ENCODE measurements at regions not wholly inside any gene's neighbourhood (a gene's known extent, or its start where the extent isn't known, plus 50 kb on each side); places are given as distances from the start of the nearest gene placed in this dataset.

GRCh38 chr13:104843401-104843800, 1692.1 kb downstream of the EFNB2 start:
- Histone ChIP-seq H3K27me3 (ENCODE audit: control insufficient read depth, insufficient read depth, low read length) (no peaks in the 10 kb centered on the region), H4K20me1 (ENCODE audit: control insufficient read depth, extremely low read depth, insufficient read depth, low read length) (no peaks in the 10 kb centered on the region), H3K4me3 (replicated peaks in 1 of 4; ENCODE audit: control extremely low read depth in 1 of 4, insufficient read depth in 1 of 4, low read depth in 3 of 4, low read length in 4 of 4) (no peak overlapping the region), H2AFZ (ENCODE audit: low read length) (no peak overlapping the region), H3K9me3 (ENCODE audit: control insufficient read depth, insufficient read depth, low read depth, low read length) (no peaks in the 10 kb centered on the region), H3K36me3 (ENCODE audit: control insufficient read depth, insufficient read depth, low read length) (no peaks in the 10 kb centered on the region), H3K4me2 (ENCODE audit: extremely low read depth, insufficient read depth, low read length) (no peak overlapping the region), H3K9ac (ENCODE audit: insufficient read depth, low read length) (no peak overlapping the region), H3K79me2 (ENCODE audit: control insufficient read depth, insufficient read depth, low read length) (no peaks in the 10 kb centered on the region), H3K4me1 (ENCODE audit: control insufficient read depth, extremely low read depth, insufficient read depth, low read length) (no peaks in the 10 kb centered on the region), H3K27ac (ENCODE audit: insufficient read depth, low read length) (no peak overlapping the region)
- DNase-seq (ENCODE audit: low read depth in 2 of 2), result no peak
- TF ChIP-seq EZH2 (IDR thresholded peaks at IDR 0.05; ENCODE audit: low read length, missing control alignments), result no peak
- no peak for TF ChIP-seq CTCF (conservative IDR thresholded peaks at IDR 0.05 in 1 of 2, IDR thresholded peaks at IDR 0.05 in 1 of 2; ENCODE audit: low read depth in 1 of 2, low read length in 2 of 2)

GRCh38 chr13:104841110-104841509, 1694.4 kb downstream of the EFNB2 start:
- DNase-seq (ENCODE audit: low read depth in 2 of 2), result no peak
- no peak overlapping the region for H2AFZ ChIP-seq (ENCODE audit: low read length)

GRCh38 chr13:104837756-104838155, 1697.7 kb downstream of the EFNB2 start:
- DNase-seq (ENCODE audit: low read depth in 2 of 2), result no peak

More at GRCh38 chr13:104841110-104841509, 1694.4 kb downstream of the EFNB2 start:
- no peaks in the 10 kb centered on the region for H3K4me1 ChIP-seq (ENCODE audit: control insufficient read depth, extremely low read depth, insufficient read depth, low read length)
- H4K20me1 ChIP-seq (ENCODE audit: control insufficient read depth, extremely low read depth, insufficient read depth, low read length), result no peaks in the 10 kb centered on the region
- TF ChIP-seq EZH2 (IDR thresholded peaks at IDR 0.05; ENCODE audit: low read length, missing control alignments), result no peak
- no peak for TF ChIP-seq CTCF (conservative IDR thresholded peaks at IDR 0.05 in 1 of 2, IDR thresholded peaks at IDR 0.05 in 1 of 2; ENCODE audit: low read depth in 1 of 2, low read length in 2 of 2)
- no peak overlapping the region for H3K9ac ChIP-seq (ENCODE audit: insufficient read depth, low read length)
- H3K9me3 ChIP-seq (ENCODE audit: control insufficient read depth, insufficient read depth, low read depth, low read length), result no peaks in the 10 kb centered on the region
- H3K4me3 ChIP-seq (replicated peaks in 1 of 4; ENCODE audit: control extremely low read depth in 1 of 4, insufficient read depth in 1 of 4, low read depth in 3 of 4, low read length in 4 of 4), result no peak overlapping the region
- no peaks in the 10 kb centered on the region for H3K36me3 ChIP-seq (ENCODE audit: control insufficient read depth, insufficient read depth, low read length)
- no peaks in the 10 kb centered on the region for H3K27me3 ChIP-seq (ENCODE audit: control insufficient read depth, insufficient read depth, low read length)
- no peak overlapping the region for H3K27ac ChIP-seq (ENCODE audit: insufficient read depth, low read length)
- H3K4me2 ChIP-seq (ENCODE audit: extremely low read depth, insufficient read depth, low read length), result no peak overlapping the region
- no peaks in the 10 kb centered on the region for H3K79me2 ChIP-seq (ENCODE audit: control insufficient read depth, insufficient read depth, low read length)

More at GRCh38 chr13:104837756-104838155, 1697.7 kb downstream of the EFNB2 start:
- Histone ChIP-seq H3K9me3 (ENCODE audit: control insufficient read depth, insufficient read depth, low read depth, low read length) (no peaks in the 10 kb centered on the region), H3K4me1 (ENCODE audit: control insufficient read depth, extremely low read depth, insufficient read depth, low read length) (no peaks in the 10 kb centered on the region), H3K27me3 (ENCODE audit: control insufficient read depth, insufficient read depth, low read length) (no peaks in the 10 kb centered on the region), H3K79me2 (ENCODE audit: control insufficient read depth, insufficient read depth, low read length) (no peaks in the 10 kb centered on the region), H3K27ac (ENCODE audit: insufficient read depth, low read length) (no peak overlapping the region), H2AFZ (ENCODE audit: low read length) (no peak overlapping the region), H3K4me2 (ENCODE audit: extremely low read depth, insufficient read depth, low read length) (no peak overlapping the region), H3K36me3 (ENCODE audit: control insufficient read depth, insufficient read depth, low read length) (no peaks in the 10 kb centered on the region), H3K9ac (ENCODE audit: insufficient read depth, low read length) (no peak overlapping the region), H4K20me1 (ENCODE audit: control insufficient read depth, extremely low read depth, insufficient read depth, low read length) (no peaks in the 10 kb centered on the region), H3K4me3 (replicated peaks in 1 of 4; ENCODE audit: control extremely low read depth in 1 of 4, insufficient read depth in 1 of 4, low read depth in 3 of 4, low read length in 4 of 4) (no peak overlapping the region)
- TF ChIP-seq EZH2 (IDR thresholded peaks at IDR 0.05; ENCODE audit: low read length, missing control alignments) (no peak), CTCF (conservative IDR thresholded peaks at IDR 0.05 in 1 of 2, IDR thresholded peaks at IDR 0.05 in 1 of 2; ENCODE audit: low read depth in 1 of 2, low read length in 2 of 2) (no peak)
